Hepatocyte (in vitro differentiated cells): ENCODE measurements at regions not wholly inside any gene's neighbourhood (a gene's known extent, or its start where the extent isn't known, plus 50 kb on each side); places are given as distances from the start of the nearest gene placed in this dataset.

Experiments
- CTCF ChIP-seq: fragments of 200-600 bp; sonication (generic); IDR thresholded peaks from 2 replicates; pipeline ENCODE4 v1.5.1; 2016; ENCODE audit warnings: antibody characterized with exemption, mild to moderate bottlenecking; ENCODE audit not compliant: poor library complexity
- EZH2phosphoT487 ChIP-seq: fragments of 200-600 bp; sonication (generic); IDR thresholded peaks from one replicate; pipeline ENCODE4 v1.6.1; 2018; ENCODE audit warnings: antibody characterized with exemption, mild to moderate bottlenecking, low read depth, moderate library complexity; ENCODE audit not compliant: unreplicated experiment, severe bottlenecking

DNA sequence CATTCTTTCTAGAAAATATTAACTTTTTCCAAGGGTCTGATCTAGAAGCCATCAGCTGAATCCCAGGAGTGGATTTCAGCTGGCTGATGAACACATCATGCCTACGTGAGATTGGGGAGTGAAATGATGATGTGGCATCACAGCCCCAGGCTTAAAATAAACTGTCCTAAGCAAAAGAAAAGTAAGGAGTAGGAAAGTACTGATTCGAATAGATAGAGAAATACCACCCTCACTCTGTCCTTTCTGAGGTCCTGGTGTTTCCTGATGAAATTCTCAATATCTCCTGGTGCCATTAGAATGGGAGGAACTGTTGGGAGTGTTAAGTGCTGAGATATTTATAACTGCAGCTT, 376.8 kb upstream of the SEMA6D start:
- TF ChIP-seq CTCF (no peak), EZH2phosphoT487 (no peak)
